ENCODE measurements at regions not wholly inside any gene's neighbourhood (a gene's known extent, or its start where the extent isn't known, plus 50 kb on each side); places are given as distances from the start of the nearest gene placed in this dataset.
A peak's percentile ranks its signal among the peaks of the same experiment; 100 is the strongest.

DNA sequence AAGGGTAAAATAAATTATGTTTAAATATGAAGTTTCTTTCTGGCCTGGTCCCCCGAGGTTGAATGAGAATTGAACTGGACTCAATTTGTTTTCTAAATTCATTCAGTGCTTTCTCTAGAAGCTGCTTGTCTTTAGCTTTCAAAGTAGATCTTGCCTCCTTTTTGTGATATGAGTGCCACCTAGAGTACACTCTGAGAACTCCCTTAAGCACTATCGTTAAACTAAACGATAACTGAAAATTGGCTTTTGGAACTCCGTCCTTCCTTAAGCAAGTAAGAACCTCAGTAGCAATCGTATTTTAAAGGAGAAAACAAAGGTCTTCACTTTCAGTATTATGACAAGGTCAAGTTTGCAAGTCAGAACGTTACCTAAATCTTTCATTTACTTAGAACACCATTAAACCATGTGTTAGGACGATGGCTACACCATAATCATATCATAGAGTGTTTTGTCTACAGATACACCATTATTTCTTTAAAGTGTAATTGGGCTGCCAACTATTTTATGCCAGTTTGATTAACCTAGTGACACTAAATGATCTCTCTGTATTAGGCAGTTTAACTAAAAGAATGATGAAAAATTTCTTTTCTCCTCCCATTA is 364.8 kb downstream of the SNAPC1 start:
- no peaks in the 10 kb centered on the region for H3K27me3 ChIP-seq (ENCODE audit: control insufficient read depth, insufficient read depth, low read length)
- ChIA-PET POLR2A (no interaction called here), CTCF (interaction anchor here (0.6 to 7.0 kb wide), 21 partner anchors 10 to 671 kb away, joined by 3 to 94 read pairs (median 5); no protein-coding TSS in a partner anchor)
- no peak for DNase-seq (ENCODE audit: low read depth)
- H3K4me3 ChIP-seq (ENCODE audit: low read depth, low read length): no peak overlapping the region
- TF ChIP-seq, protein P1, sequence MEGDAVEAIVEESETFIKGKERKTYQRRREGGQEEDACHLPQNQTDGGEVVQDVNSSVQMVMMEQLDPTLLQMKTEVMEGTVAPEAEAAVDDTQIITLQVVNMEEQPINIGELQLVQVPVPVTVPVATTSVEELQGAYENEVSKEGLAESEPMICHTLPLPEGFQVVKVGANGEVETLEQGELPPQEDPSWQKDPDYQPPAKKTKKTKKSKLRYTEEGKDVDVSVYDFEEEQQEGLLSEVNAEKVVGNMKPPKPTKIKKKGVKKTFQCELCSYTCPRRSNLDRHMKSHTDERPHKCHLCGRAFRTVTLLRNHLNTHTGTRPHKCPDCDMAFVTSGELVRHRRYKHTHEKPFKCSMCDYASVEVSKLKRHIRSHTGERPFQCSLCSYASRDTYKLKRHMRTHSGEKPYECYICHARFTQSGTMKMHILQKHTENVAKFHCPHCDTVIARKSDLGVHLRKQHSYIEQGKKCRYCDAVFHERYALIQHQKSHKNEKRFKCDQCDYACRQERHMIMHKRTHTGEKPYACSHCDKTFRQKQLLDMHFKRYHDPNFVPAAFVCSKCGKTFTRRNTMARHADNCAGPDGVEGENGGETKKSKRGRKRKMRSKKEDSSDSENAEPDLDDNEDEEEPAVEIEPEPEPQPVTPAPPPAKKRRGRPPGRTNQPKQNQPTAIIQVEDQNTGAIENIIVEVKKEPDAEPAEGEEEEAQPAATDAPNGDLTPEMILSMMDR (IDR thresholded peaks at IDR 0.05; ENCODE audit: insufficient read depth, low read depth, low read length): peak; percentile 75
- no peaks in the 10 kb centered on the region for H3K36me3 ChIP-seq (ENCODE audit: control insufficient read depth, insufficient read depth, low read length)

DNA sequence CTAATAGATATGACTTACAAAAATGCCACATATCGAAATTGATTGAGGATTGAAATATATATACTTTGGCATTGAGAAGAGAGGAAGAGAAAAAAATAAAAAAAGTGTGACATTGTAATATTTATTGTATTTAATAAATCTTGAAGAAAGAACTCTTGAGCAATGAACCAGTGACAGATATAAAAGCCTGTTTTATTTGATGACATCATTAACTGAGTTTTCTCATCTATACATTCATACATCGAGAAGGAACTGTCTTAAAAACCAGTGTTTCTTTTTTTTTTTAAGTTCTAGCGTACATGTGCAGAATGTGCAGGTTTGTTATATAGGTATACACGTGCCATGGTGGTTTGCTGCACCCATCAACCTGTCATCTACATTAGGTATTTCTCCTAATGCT is 368.2 kb downstream of the SNAPC1 start:
- Histone ChIP-seq H3K36me3 (ENCODE audit: control insufficient read depth, insufficient read depth, low read length) (no peaks in the 10 kb centered on the region), H3K4me3 (ENCODE audit: low read depth, low read length) (no peak overlapping the region), H3K27me3 (ENCODE audit: control insufficient read depth, insufficient read depth, low read length) (no peaks in the 10 kb centered on the region)
- no peak for DNase-seq (ENCODE audit: low read depth)
- POLR2A ChIA-PET: no interaction called here
- TF ChIP-seq, protein P1 (IDR thresholded peaks at IDR 0.05; ENCODE audit: insufficient read depth, low read depth, low read length): no peak
- CTCF ChIA-PET: interaction anchor here (1.2 kb wide), 1 partner anchor 236 kb away, joined by 3 read pairs; no protein-coding TSS in a partner anchor

- no peaks in the 10 kb centered on the region for H3K27me3 ChIP-seq (ENCODE audit: control insufficient read depth, insufficient read depth, low read length)
- ChIA-PET POLR2A (no interaction called here), CTCF (interaction anchor here (0.6 to 1.0 kb wide), 3 partner anchors 8 to 475 kb away, joined by 3 read pairs; no protein-coding TSS in a partner anchor)
These were observed 371.7 kb downstream of the SNAPC1 start for GRCh38 chr14:62133776-62134550.

DNA sequence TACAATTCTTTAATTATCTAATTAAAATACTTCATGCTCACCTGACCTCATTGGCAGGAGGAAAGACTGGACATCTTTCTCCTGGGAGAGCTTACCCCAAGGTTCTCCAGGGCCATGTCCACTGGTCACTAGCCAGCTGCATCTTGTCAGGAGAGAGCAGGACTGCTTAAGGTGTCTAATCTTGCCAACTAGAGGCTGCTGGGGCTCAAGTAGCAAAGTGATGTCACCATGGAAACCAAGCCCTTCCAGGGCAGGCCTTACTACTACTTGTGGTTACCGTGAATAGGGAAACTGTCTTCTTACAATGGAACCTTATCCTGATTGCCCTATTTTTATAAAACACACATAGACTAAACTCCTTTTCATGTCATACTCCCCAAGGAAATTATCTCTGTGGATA is 376.4 kb downstream of the SNAPC1 start:
- no peak for DNase-seq (ENCODE audit: low read depth)
- H3K27me3 ChIP-seq (ENCODE audit: control insufficient read depth, insufficient read depth, low read length): no peaks in the 10 kb centered on the region
- H3K4me3 ChIP-seq (ENCODE audit: low read depth, low read length): no peak overlapping the region
- TF ChIP-seq, protein P1 (IDR thresholded peaks at IDR 0.05; ENCODE audit: insufficient read depth, low read depth, low read length): no peak
- POLR2A ChIA-PET: no interaction called here
- H3K36me3 ChIP-seq (ENCODE audit: control insufficient read depth, insufficient read depth, low read length): no peaks in the 10 kb centered on the region
- CTCF ChIA-PET: no interaction called here

More at GRCh38 chr14:62133776-62134550, 371.7 kb downstream of the SNAPC1 start:
- DNase-seq (ENCODE audit: low read depth): no peak
- H3K4me3 ChIP-seq (ENCODE audit: low read depth, low read length): no peak overlapping the region
- TF ChIP-seq, protein P1 (IDR thresholded peaks at IDR 0.05; ENCODE audit: insufficient read depth, low read depth, low read length): no peak
- no peaks in the 10 kb centered on the region for H3K36me3 ChIP-seq (ENCODE audit: control insufficient read depth, insufficient read depth, low read length)

- TF ChIP-seq, protein P1 (IDR thresholded peaks at IDR 0.05; ENCODE audit: insufficient read depth, low read depth, low read length): no peak
- DNase-seq (ENCODE audit: low read depth): no peak
- Histone ChIP-seq H3K36me3 (ENCODE audit: control insufficient read depth, insufficient read depth, low read length) (no peaks in the 10 kb centered on the region), H3K4me3 (ENCODE audit: low read depth, low read length) (no peak overlapping the region), H3K27me3 (ENCODE audit: control insufficient read depth, insufficient read depth, low read length) (no peaks in the 10 kb centered on the region)
- CTCF ChIA-PET: no interaction called here
- POLR2A ChIA-PET: no interaction called here
These were observed 378.9 kb downstream of the SNAPC1 start for GRCh38 chr14:62141139-62141538.

Measured in BJ (cell line).